Neuronal stem cell (in vitro differentiated cells): ENCODE measurements at regions not wholly inside any gene's neighbourhood (a gene's known extent, or its start where the extent isn't known, plus 50 kb on each side); places are given as distances from the start of the nearest gene placed in this dataset.

Experiments
- DNase-seq: peaks from one replicate; pipeline ENCODE4 v3.0.0-alpha.2; 2013; ENCODE audit warnings: low spot score
- H2AFZ ChIP-seq: one replicate; pipeline ENCODE4 v1.6.1; 2013; ENCODE audit warnings: mild to moderate bottlenecking, low read length, inconsistent platforms
- H2AK5ac ChIP-seq: 2 replicates; pipeline ENCODE4 v1.6.1; 2013; ENCODE audit warnings: low read depth, mild to moderate bottlenecking, inconsistent platforms, low read length, moderate library complexity, mixed read lengths
- H2BK120ac ChIP-seq: 2 replicates; pipeline ENCODE4 v1.6.1; 2013; ENCODE audit warnings: low read depth, mild to moderate bottlenecking, inconsistent platforms, low read length, moderate library complexity, mixed read lengths
- H2BK12ac ChIP-seq: one replicate; pipeline ENCODE4 v1.6.1; 2013; ENCODE audit warnings: low read length, inconsistent platforms
- H2BK15ac ChIP-seq: 2 replicates; pipeline ENCODE4 v1.6.1; 2013; ENCODE audit warnings: mild to moderate bottlenecking, low read length, inconsistent platforms, mixed read lengths
- H2BK5ac ChIP-seq: one replicate; pipeline ENCODE4 v1.6.1; 2013; ENCODE audit warnings: inconsistent platforms, mild to moderate bottlenecking, low read length, moderate library complexity
- H3K14ac ChIP-seq: one replicate; pipeline ENCODE4 v1.6.1; 2013; ENCODE audit warnings: low read length, inconsistent platforms
- H3K18ac ChIP-seq: 2 replicates; pipeline ENCODE4 v1.6.1; 2013; ENCODE audit warnings: low read length, inconsistent platforms
- H3K23ac ChIP-seq: 2 replicates; pipeline ENCODE4 v1.6.1; 2013; ENCODE audit warnings: low read depth, mild to moderate bottlenecking, mixed read lengths, low read length, inconsistent platforms; ENCODE audit not compliant: poor library complexity
- H3K27ac ChIP-seq: replicated peaks from 3 replicates; pipeline ENCODE4 v1.5.1; 2013; ENCODE audit warnings: low read length, inconsistent platforms
- H3K27me3 ChIP-seq, 3 experiments: 2 replicates each; pipeline ENCODE4 v1.6.1; 2013; ENCODE audit warnings: low read length in 3 of 3, mild to moderate bottlenecking in 2 of 3, inconsistent platforms in 1 of 3, low read depth in 1 of 3, mixed read lengths in 1 of 3, moderate library complexity in 1 of 3; ENCODE audit not compliant: control insufficient read depth in 3 of 3, insufficient read depth in 3 of 3
- H3K36me3 ChIP-seq, 2 donors: replicated peaks in 1 of 2; 2 replicates each; pipeline ENCODE4 v1.6.1; 2013; ENCODE audit warnings: low read length in 2 of 2; ENCODE audit not compliant: control insufficient read depth in 2 of 2, insufficient read depth in 2 of 2
- H3K4ac ChIP-seq: 2 replicates; pipeline ENCODE4 v1.6.1; 2013; ENCODE audit warnings: inconsistent platforms, mild to moderate bottlenecking, low read length, moderate library complexity
- H3K4me1 ChIP-seq, 2 donors: 1 replicate in 1 of 2; 2 replicates in 1 of 2; pipeline ENCODE4 v1.6.1; 2013; ENCODE audit warnings: low read length in 2 of 2, low read depth in 1 of 2; ENCODE audit not compliant: control insufficient read depth in 2 of 2, insufficient read depth in 1 of 2
- H3K4me2 ChIP-seq: one replicate; pipeline ENCODE4 v1.6.1; 2013; ENCODE audit warnings: mild to moderate bottlenecking, low read length, inconsistent platforms; ENCODE audit not compliant: insufficient read depth, poor library complexity, severe bottlenecking
- H3K4me3 ChIP-seq, 2 donors: 2 replicates each; pipeline ENCODE4 v1.5.1; 2013; ENCODE audit warnings: low read length in 2 of 2, mild to moderate bottlenecking in 2 of 2, inconsistent platforms in 1 of 2, moderate library complexity in 1 of 2
- H3K79me1 ChIP-seq: one replicate; pipeline ENCODE4 v1.6.1; 2013; ENCODE audit warnings: low read depth, mild to moderate bottlenecking, inconsistent platforms, low read length, moderate library complexity
- H3K9ac ChIP-seq: one replicate; pipeline ENCODE4 v1.6.1; 2013; ENCODE audit warnings: mild to moderate bottlenecking, low read depth, low read length, inconsistent platforms; ENCODE audit not compliant: poor library complexity
- H3K9me3 ChIP-seq, 2 donors: replicated peaks in 1 of 2; 2 replicates each; pipeline versions ENCODE3 to v1.6.1; 2013; ENCODE audit warnings: low read length in 2 of 2, mild to moderate bottlenecking in 2 of 2, inconsistent platforms in 1 of 2, low read depth in 1 of 2, mixed read lengths in 1 of 2, moderate library complexity in 1 of 2; ENCODE audit not compliant: control insufficient read depth in 2 of 2, insufficient read depth in 1 of 2
- H4K8ac ChIP-seq: one replicate; pipeline ENCODE4 v1.6.1; 2013; ENCODE audit warnings: low read depth, mild to moderate bottlenecking, inconsistent platforms, low read length, moderate library complexity
- H4K91ac ChIP-seq: one replicate; pipeline ENCODE4 v1.6.1; 2013; ENCODE audit warnings: low read length, low read depth, mild to moderate bottlenecking, inconsistent platforms; ENCODE audit not compliant: poor library complexity
- WGBS, 2 donors: extraction: QIAGEN DNeasy Blood & Tissue Kit; methylation state at CpG; one replicate each; pipeline ENCODE4 v1.1.7; 2013; ENCODE audit warnings: missing lambda C conversion rate in 2 of 2, mixed read lengths in 1 of 2; ENCODE audit not compliant: insufficient read length in 2 of 2, insufficient replicate concordance in 1 of 2; ENCODE audit errors: extremely low coverage in 2 of 2; 5-methylcytosine and 5-hydroxymethylcytosine counted together

DNA sequence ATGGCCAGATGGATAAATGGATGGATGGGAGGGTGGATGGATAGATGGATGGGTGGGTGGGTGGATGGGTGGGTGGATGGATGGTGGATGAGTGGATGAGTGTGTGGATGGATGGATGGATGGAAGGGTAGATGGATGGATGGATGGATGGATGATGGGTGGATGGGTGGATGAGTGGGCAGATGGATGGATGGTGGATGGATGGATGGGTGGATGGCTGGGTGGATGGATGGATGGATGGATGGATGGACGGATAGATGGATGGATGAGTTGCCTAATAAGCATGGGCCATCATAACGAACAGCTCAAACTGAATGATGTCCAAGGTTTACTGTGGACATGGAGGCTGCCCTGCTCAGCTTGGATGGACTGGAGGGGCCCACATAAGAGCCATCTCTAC is 89.8 kb upstream of the SMIM23 start:
- Histone ChIP-seq H2AK5ac (no peak overlapping the region), H3K4me3 (no peak overlapping the region), H2AFZ (no peak overlapping the region), H3K18ac (no peak overlapping the region), H3K23ac (no peak overlapping the region), H3K27ac (no peak overlapping the region), H2BK120ac (no peak overlapping the region), H3K9me3 (no peaks in the 10 kb centered on the region), H3K14ac (no peak overlapping the region), H3K4me2 (no peak overlapping the region), H2BK15ac (no peak overlapping the region), H2BK12ac (no peak overlapping the region), H3K4me1 (peaks cover 0 to 9% of the 10 kb centered on the region in 2 donors), H2BK5ac (no peak overlapping the region), H3K36me3 (no peaks in the 10 kb centered on the region), H3K79me1 (no peaks in the 10 kb centered on the region), H4K8ac (no peak overlapping the region), H4K91ac (no peak overlapping the region), H3K4ac (no peak overlapping the region), H3K27me3 (no peaks in the 10 kb centered on the region), H3K9ac (no peak overlapping the region)
- no CpG with 5 or more reads among the region's 2 CpGs for WGBS, 2 donors
- DNase-seq = no peak

DNA sequence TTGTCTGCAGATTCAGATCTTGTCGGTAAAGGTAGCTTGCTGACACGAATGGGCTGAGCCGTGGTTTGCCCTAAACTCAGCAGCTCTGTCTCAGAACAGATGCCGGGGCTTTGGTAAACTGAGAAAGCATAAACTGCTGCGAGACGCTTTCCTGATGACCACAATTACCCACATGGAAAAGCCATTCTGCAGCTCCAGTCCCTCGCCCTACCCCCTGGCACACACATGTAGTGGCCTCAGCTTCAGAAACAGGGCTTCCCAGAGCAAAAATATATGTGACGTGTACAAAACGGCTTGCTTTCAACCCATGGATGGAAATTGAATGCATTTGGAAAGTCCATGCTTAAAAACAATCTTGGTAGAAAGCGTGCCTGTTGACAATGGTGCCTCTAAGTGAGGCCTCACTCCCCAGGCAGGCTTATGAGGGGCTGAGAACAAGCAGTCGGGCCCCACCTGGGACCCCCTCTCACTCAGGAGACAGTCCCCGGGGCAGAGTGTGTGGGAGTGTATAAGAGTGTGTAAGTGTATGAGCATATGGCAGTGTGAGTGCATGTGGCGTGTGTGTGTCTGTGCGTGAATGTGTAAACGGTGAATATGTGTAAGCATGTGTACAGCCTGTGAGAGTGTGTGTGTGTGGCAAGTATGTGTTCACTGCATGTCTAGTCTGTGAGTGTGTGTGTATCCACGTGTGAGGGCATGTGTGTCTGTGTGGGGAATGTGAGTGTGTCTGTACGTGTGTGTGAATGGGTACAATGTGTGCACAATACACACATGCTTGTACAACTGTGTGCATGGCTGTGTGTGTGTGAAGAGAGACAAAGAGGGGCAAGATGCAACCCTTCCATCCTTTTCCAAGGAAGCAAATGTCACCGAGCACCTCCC is 88.2 kb upstream of the SMIM23 start:
- H3K18ac ChIP-seq = peak overlapping the region; percentile 3
- WGBS, 2 donors = no CpG with 5 or more reads among the region's 18 CpGs
- H3K9me3 ChIP-seq = no peaks in the 10 kb centered on the region
- H3K27me3 ChIP-seq = no peaks in the 10 kb centered on the region
- H3K27ac ChIP-seq = no peak overlapping the region
- H2BK15ac ChIP-seq = no peak overlapping the region
- H4K91ac ChIP-seq = peak overlapping the region; percentile 74
- no peak overlapping the region for H3K14ac ChIP-seq
- H3K79me1 ChIP-seq = no peaks in the 10 kb centered on the region
- H2BK12ac ChIP-seq = no peak overlapping the region
- H2BK5ac ChIP-seq = no peak overlapping the region
- H2AFZ ChIP-seq = no peak overlapping the region
- no peak overlapping the region for H2AK5ac ChIP-seq
- no peak overlapping the region for H3K23ac ChIP-seq
- no peak for DNase-seq
- H4K8ac ChIP-seq = no peak overlapping the region
- H2BK120ac ChIP-seq = no peak overlapping the region
- H3K4me3 ChIP-seq = no peak overlapping the region
- no peak overlapping the region for H3K4ac ChIP-seq
- H3K9ac ChIP-seq = peak overlapping the region; percentile 54
- H3K36me3 ChIP-seq = no peaks in the 10 kb centered on the region
- no peak overlapping the region for H3K4me2 ChIP-seq
- H3K4me1 ChIP-seq = peaks cover 0 to 12% of the 10 kb centered on the region in 2 donors

DNA sequence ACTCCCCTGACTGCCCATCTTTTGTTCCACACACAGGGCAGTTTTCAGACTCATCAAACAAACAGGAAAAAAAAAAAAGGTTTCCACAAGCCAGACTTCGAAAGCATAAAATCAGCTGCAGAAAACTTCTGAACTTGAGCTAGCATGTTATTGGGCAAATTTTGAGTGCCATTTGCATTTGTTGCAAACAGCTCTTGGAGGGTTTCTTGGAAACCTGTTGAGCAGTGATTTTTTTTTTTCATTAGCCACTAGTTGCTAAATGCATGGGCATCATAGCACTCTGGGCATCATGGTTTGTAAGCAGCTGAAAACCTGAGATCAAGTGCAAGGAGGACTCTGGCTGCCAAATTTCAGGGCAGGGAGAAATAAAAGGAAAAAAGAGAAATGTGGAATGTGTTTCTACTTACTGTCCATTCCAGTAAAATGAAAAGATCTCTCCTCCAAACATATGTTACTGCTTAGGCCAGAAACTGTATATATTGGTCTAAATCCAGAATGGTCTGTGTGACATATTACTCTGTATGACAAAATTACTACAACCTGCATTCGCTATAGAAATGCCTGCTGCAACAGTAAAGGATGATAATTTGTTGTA is 85.2 kb upstream of the SMIM23 start:
- Histone ChIP-seq H2BK12ac (no peak overlapping the region), H2AFZ (no peak overlapping the region), H4K8ac (no peak overlapping the region), H4K91ac (no peak overlapping the region), H2BK5ac (no peak overlapping the region), H3K23ac (no peak overlapping the region), H3K14ac (no peak overlapping the region), H3K18ac (no peak overlapping the region), H3K9me3 (no peaks in the 10 kb centered on the region), H3K27ac (no peak overlapping the region), H3K4me2 (no peak overlapping the region), H3K4ac (no peak overlapping the region), H2BK15ac (no peak overlapping the region), H3K79me1 (no peaks in the 10 kb centered on the region), H3K4me1 (peaks cover 0 to 7% of the 10 kb centered on the region in 2 donors), H3K9ac (no peak overlapping the region), H3K27me3 (no peaks in the 10 kb centered on the region), H2AK5ac (no peak overlapping the region), H2BK120ac (no peak overlapping the region), H3K4me3 (no peak overlapping the region), H3K36me3 (no peaks in the 10 kb centered on the region)
- WGBS, 2 donors = no CpG with 5 or more reads among the region's 2 CpGs
- DNase-seq = no peak

DNA sequence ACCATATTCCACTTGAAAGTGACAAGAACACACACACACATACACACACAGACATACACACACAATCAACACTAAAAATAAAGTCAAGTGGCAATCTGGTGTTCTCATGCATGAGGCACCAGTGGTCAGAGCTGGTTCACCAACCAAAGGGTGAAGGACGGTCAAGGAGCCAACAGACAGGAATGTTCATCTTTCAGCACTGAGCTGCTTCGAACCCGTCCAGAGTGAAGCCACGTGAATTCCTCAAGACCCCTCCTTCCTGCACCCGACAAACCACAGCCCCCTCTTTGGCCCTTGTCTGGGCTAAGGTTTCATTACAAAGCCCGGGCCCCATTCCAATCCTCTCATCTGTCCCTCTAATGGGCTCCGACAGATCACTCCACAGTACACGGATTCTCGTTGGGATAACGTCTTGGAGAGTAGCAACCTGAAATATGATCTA is 84.5 kb upstream of the SMIM23 start:
- H3K4me2 ChIP-seq = no peak overlapping the region
- H4K8ac ChIP-seq = no peak overlapping the region
- H2BK15ac ChIP-seq = no peak overlapping the region
- no peak overlapping the region for H3K9ac ChIP-seq
- H3K4me1 ChIP-seq = peaks cover 0 to 11% of the 10 kb centered on the region in 2 donors
- no peak overlapping the region for H2BK120ac ChIP-seq
- no peak overlapping the region for H3K14ac ChIP-seq
- H2BK12ac ChIP-seq = no peak overlapping the region
- no peak overlapping the region for H2AFZ ChIP-seq
- H2AK5ac ChIP-seq = no peak overlapping the region
- no peak overlapping the region for H3K23ac ChIP-seq
- H2BK5ac ChIP-seq = no peak overlapping the region
- H3K27ac ChIP-seq = no peak overlapping the region
- WGBS, 2 donors = no CpG with 5 or more reads among the region's 10 CpGs
- no peak overlapping the region for H3K4ac ChIP-seq
- no peaks in the 10 kb centered on the region for H3K9me3 ChIP-seq
- H3K4me3 ChIP-seq = no peak overlapping the region
- H3K79me1 ChIP-seq = no peaks in the 10 kb centered on the region
- DNase-seq = no peak
- no peaks in the 10 kb centered on the region for H3K36me3 ChIP-seq
- no peak overlapping the region for H3K18ac ChIP-seq
- H3K27me3 ChIP-seq = no peaks in the 10 kb centered on the region
- H4K91ac ChIP-seq = no peak overlapping the region
